ENCODE measurements at regions not wholly inside any gene's neighbourhood (a gene's known extent, or its start where the extent isn't known, plus 50 kb on each side); places are given as distances from the start of the nearest gene placed in this dataset.

GRCh38 chr14:101616202-101616601 is 54.9 kb downstream of the DIO3 start:
- Histone ChIP-seq H3K4me1 (peaks cover 0 to 8% (median 3%) of the 10 kb centered on the region in 10 experiments; a peak in 4 of 20 replicates), H3K4me3 (no peak overlapping the region)
- TF ChIP-seq Cebpa-rat (IDR thresholded peaks at IDR 0.05) = no peak

GRCh38 chr14:101619484-101619883 is 58.2 kb downstream of the DIO3 start:
- Histone ChIP-seq H3K9ac (no peak overlapping the region), H3K9me3 (replicated peaks in 1 of 11) (no peaks in the 10 kb centered on the region; a peak in 1 of 22 replicates), H3K27me3 (no peaks in the 10 kb centered on the region), H3K4me2 (no peak overlapping the region), H3K4me1 (peaks cover 0 to 23% (median 16%) of the 10 kb centered on the region in 10 experiments; a peak in 11 of 20 replicates), H3K4me3 (no peak overlapping the region), H3K27ac (no peak overlapping the region), H3K36me3 (no peaks in the 10 kb centered on the region), H4K20me1 (no peaks in the 10 kb centered on the region)
- no peak for TF ChIP-seq Cebpa-rat (IDR thresholded peaks at IDR 0.05)

More at GRCh38 chr14:101616202-101616601, 54.9 kb downstream of the DIO3 start:
- H3K36me3 ChIP-seq = no peaks in the 10 kb centered on the region
- no peaks in the 10 kb centered on the region; a peak in 1 of 22 replicates for H3K9me3 ChIP-seq (replicated peaks in 1 of 11)
- H3K27me3 ChIP-seq = no peaks in the 10 kb centered on the region
- no peak overlapping the region for H3K27ac ChIP-seq
- H3K9ac ChIP-seq = no peak overlapping the region
- no peaks in the 10 kb centered on the region for H4K20me1 ChIP-seq
- no peak overlapping the region for H3K4me2 ChIP-seq

GRCh38 chr14:101620031-101620788 is 58.9 kb downstream of the DIO3 start:
- Histone ChIP-seq H3K4me2 (peak overlapping the region in 2 of 11 experiments; percentile 7 to 20; a peak in 2 of 22 replicates), H4K20me1 (no peaks in the 10 kb centered on the region; a peak in 1 of 22 replicates), H3K4me1 (peaks cover 0 to 23% (median 15%) of the 10 kb centered on the region in 10 experiments; a peak in 11 of 20 replicates), H3K4me3 (no peak overlapping the region), H3K9me3 (replicated peaks in 1 of 11) (no peaks in the 10 kb centered on the region; a peak in 1 of 22 replicates), H3K27me3 (no peaks in the 10 kb centered on the region), H3K9ac (no peak overlapping the region), H3K36me3 (no peaks in the 10 kb centered on the region), H3K27ac (no peak overlapping the region)
- TF ChIP-seq Cebpa-rat (IDR thresholded peaks at IDR 0.05) = no peak

- H3K27me3 ChIP-seq = no peaks in the 10 kb centered on the region
- no peak overlapping the region for H3K27ac ChIP-seq
- peaks cover 0 to 23% (median 15%) of the 10 kb centered on the region in 10 experiments; a peak in 11 of 20 replicates for H3K4me1 ChIP-seq
- H3K9ac ChIP-seq = no peak overlapping the region
- no peak overlapping the region for H3K4me3 ChIP-seq
- H3K4me2 ChIP-seq = peak overlapping the region in 7 of 11 experiments; percentile 3 to 48 (median 22); a peak in 5 of 22 replicates
- TF ChIP-seq Cebpa-rat (IDR thresholded peaks at IDR 0.05) = no peak
- H3K36me3 ChIP-seq = no peaks in the 10 kb centered on the region
- no peaks in the 10 kb centered on the region; a peak in 1 of 22 replicates for H4K20me1 ChIP-seq
- no peaks in the 10 kb centered on the region for H3K9me3 ChIP-seq (replicated peaks in 1 of 11)
Measured at GRCh38 chr14:101620821-101621785, 59.8 kb downstream of the DIO3 start.

- Histone ChIP-seq H4K20me1 (no peaks in the 10 kb centered on the region; a peak in 1 of 22 replicates), H3K9me3 (replicated peaks in 1 of 11) (no peaks in the 10 kb centered on the region), H3K36me3 (no peaks in the 10 kb centered on the region), H3K9ac (no peak overlapping the region), H3K27me3 (no peaks in the 10 kb centered on the region), H3K4me3 (no peak overlapping the region), H3K27ac (no peak overlapping the region), H3K4me2 (peak overlapping the region in 7 of 11 experiments; percentile 3 to 48 (median 22); a peak in 9 of 22 replicates), H3K4me1 (peaks cover 0 to 24% (median 18%) of the 10 kb centered on the region in 10 experiments; a peak in 15 of 20 replicates)
- no peak for TF ChIP-seq Cebpa-rat (IDR thresholded peaks at IDR 0.05)
Measured at GRCh38 chr14:101622251-101623076, 61.2 kb downstream of the DIO3 start.

- no peak for TF ChIP-seq Cebpa-rat (IDR thresholded peaks at IDR 0.05)
- Histone ChIP-seq H3K27me3 (peaks cover 0 to 5% (median 0%) of the 10 kb centered on the region in 11 experiments; a peak in 1 of 22 replicates), H3K27ac (no peak overlapping the region), H3K4me1 (peaks cover 4 to 29% (median 24%) of the 10 kb centered on the region in 10 experiments), H3K4me2 (no peak overlapping the region), H3K9me3 (replicated peaks in 1 of 11) (no peaks in the 10 kb centered on the region), H3K9ac (no peak overlapping the region), H3K4me3 (no peak overlapping the region), H4K20me1 (no peaks in the 10 kb centered on the region; a peak in 1 of 22 replicates), H3K36me3 (no peaks in the 10 kb centered on the region)
Measured at GRCh38 chr14:101623077-101623372, 61.7 kb downstream of the DIO3 start.

GRCh38 chr14:101623685-101624444 is 62.6 kb downstream of the DIO3 start:
- Histone ChIP-seq H3K27me3 (peaks cover 0 to 5% (median 0%) of the 10 kb centered on the region in 11 experiments; a peak in 1 of 22 replicates), H3K36me3 (no peaks in the 10 kb centered on the region), H3K4me3 (no peak overlapping the region), H3K4me2 (no peak overlapping the region), H3K9me3 (replicated peaks in 1 of 11) (no peaks in the 10 kb centered on the region), H4K20me1 (no peaks in the 10 kb centered on the region; a peak in 1 of 22 replicates), H3K4me1 (peaks cover 5 to 37% (median 30%) of the 10 kb centered on the region in 10 experiments), H3K27ac (no peak overlapping the region), H3K9ac (no peak overlapping the region)
- TF ChIP-seq Cebpa-rat (IDR thresholded peaks at IDR 0.05) = no peak

GRCh38 chr14:101624536-101624935 is 63.2 kb downstream of the DIO3 start:
- peaks cover 5 to 37% (median 30%) of the 10 kb centered on the region in 10 experiments for H3K4me1 ChIP-seq
- H3K9ac ChIP-seq = no peak overlapping the region
- no peak overlapping the region for H3K4me3 ChIP-seq
- H4K20me1 ChIP-seq = no peaks in the 10 kb centered on the region; a peak in 1 of 22 replicates
- TF ChIP-seq Cebpa-rat (IDR thresholded peaks at IDR 0.05) = no peak
- H3K4me2 ChIP-seq = no peak overlapping the region
- no peak overlapping the region for H3K27ac ChIP-seq
- peaks cover 0 to 5% (median 0%) of the 10 kb centered on the region in 11 experiments; a peak in 1 of 22 replicates for H3K27me3 ChIP-seq
- H3K36me3 ChIP-seq = no peaks in the 10 kb centered on the region
- no peaks in the 10 kb centered on the region for H3K9me3 ChIP-seq (replicated peaks in 1 of 11)
